ENCODE measurements at regions not wholly inside any gene's neighbourhood (a gene's known extent, or its start where the extent isn't known, plus 50 kb on each side); places are given as distances from the start of the nearest gene placed in this dataset.

GRCh38 chr2:59322005-59322404, 1080.9 kb upstream of the FANCL start:
- Mint-ChIP-seq H3K4me1 (no peaks in the 10 kb centered on the region), H3K9me3 (peaks cover 5% of the 10 kb centered on the region)

GRCh38 chr2:59314031-59314766, 1073.1 kb upstream of the FANCL start:
- H3K27ac Mint-ChIP-seq (ENCODE audit: low read depth), result no peak overlapping the region
- H3K9me3 Mint-ChIP-seq, result peaks cover 11% of the 10 kb centered on the region
- no peaks in the 10 kb centered on the region for H3K4me1 Mint-ChIP-seq
- peaks cover 2% of the 10 kb centered on the region for H3K36me3 Mint-ChIP-seq (ENCODE audit: insufficient read depth)
- no peak overlapping the region for H3K4me3 Mint-ChIP-seq
- no peak for ATAC-seq (replicated peaks; ENCODE audit: extremely low read depth, poor library complexity, severe bottlenecking)
- no peaks in the 10 kb centered on the region for H3K27me3 Mint-ChIP-seq
- no peak for DNase-seq (ENCODE audit: low spot score in 2 of 2)

More at GRCh38 chr2:59322005-59322404, 1080.9 kb upstream of the FANCL start:
- H3K27ac Mint-ChIP-seq (ENCODE audit: low read depth), result no peak overlapping the region
- H3K4me3 Mint-ChIP-seq, result no peak overlapping the region
- no peak for DNase-seq (ENCODE audit: low spot score in 2 of 2)
- no peak for ATAC-seq (replicated peaks; ENCODE audit: extremely low read depth, poor library complexity, severe bottlenecking)
- H3K36me3 Mint-ChIP-seq (ENCODE audit: insufficient read depth), result peaks cover 2% of the 10 kb centered on the region
- no peaks in the 10 kb centered on the region for H3K27me3 Mint-ChIP-seq

DNA sequence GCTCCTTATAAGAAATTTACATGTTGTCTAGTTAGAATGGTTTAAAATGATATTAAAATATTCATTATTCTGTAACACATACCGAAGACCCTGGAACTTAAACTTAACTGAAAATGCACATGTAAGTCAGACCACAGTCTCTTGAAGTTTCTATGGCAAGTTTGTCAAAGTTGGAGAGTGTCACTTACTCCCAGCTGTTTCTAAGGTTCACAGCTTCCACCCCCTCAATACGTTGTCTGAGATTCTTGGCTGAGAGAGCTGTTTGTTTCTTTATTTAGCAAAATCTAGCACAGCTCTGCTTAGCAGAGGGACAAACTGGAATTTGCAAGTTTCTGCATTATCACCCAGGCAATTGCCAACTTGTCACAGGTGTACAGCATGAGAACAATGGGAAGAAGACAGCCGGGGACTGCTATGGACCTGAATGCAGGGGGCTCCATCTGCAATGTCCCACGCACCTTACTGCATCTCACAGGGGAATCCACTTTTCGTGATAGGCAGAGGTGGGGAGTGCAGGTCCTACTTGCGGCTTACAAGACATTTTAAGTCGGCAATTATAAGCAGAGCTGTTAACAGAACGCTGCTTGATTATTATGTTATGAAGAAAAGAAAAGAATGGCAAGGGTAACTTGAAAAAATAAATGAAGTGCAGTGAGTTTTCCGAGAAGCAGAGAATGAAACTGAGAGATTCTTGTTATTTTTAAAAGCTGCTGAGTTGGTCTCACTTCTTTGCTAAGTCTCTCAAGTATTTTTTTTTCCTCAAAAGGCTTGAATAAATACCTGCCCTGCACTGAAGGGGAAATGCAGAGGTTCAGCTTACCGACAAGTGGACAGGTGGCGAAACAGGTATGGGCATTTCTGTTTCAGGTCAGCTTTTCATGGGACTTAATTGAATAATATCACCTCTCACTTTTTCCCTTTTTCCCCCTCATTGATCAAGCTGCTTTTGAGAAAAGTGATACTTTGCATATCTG, 1072.1 kb upstream of the FANCL start:
- no peak for ATAC-seq (replicated peaks; ENCODE audit: extremely low read depth, poor library complexity, severe bottlenecking)
- Mint-ChIP-seq H3K27ac (ENCODE audit: low read depth) (no peak overlapping the region), H3K4me1 (no peaks in the 10 kb centered on the region), H3K4me3 (no peak overlapping the region), H3K36me3 (ENCODE audit: insufficient read depth) (peaks cover 2% of the 10 kb centered on the region), H3K27me3 (no peaks in the 10 kb centered on the region), H3K9me3 (peaks cover 9% of the 10 kb centered on the region)
- no peak for DNase-seq (ENCODE audit: low spot score in 2 of 2)

GRCh38 chr2:59312029-59312428, 1070.9 kb upstream of the FANCL start:
- no peak for ATAC-seq (replicated peaks; ENCODE audit: extremely low read depth, poor library complexity, severe bottlenecking)
- no peaks in the 10 kb centered on the region for H3K4me1 Mint-ChIP-seq
- H3K4me3 Mint-ChIP-seq, result no peak overlapping the region
- H3K36me3 Mint-ChIP-seq (ENCODE audit: insufficient read depth), result no peaks in the 10 kb centered on the region
- H3K9me3 Mint-ChIP-seq, result peaks cover 6% of the 10 kb centered on the region
- DNase-seq (ENCODE audit: low spot score in 2 of 2), result no peak
- H3K27ac Mint-ChIP-seq (ENCODE audit: low read depth), result no peak overlapping the region
- no peaks in the 10 kb centered on the region for H3K27me3 Mint-ChIP-seq

- Mint-ChIP-seq H3K4me1 (no peaks in the 10 kb centered on the region), H3K36me3 (ENCODE audit: insufficient read depth) (no peaks in the 10 kb centered on the region), H3K27me3 (no peaks in the 10 kb centered on the region), H3K27ac (ENCODE audit: low read depth) (no peak overlapping the region), H3K9me3 (peaks cover 6% of the 10 kb centered on the region), H3K4me3 (no peak overlapping the region)
- no peak for ATAC-seq (replicated peaks; ENCODE audit: extremely low read depth, poor library complexity, severe bottlenecking)
- no peak for DNase-seq (ENCODE audit: low spot score in 2 of 2)
These were observed 1067.0 kb upstream of the FANCL start for GRCh38 chr2:59308108-59308507.

DNA sequence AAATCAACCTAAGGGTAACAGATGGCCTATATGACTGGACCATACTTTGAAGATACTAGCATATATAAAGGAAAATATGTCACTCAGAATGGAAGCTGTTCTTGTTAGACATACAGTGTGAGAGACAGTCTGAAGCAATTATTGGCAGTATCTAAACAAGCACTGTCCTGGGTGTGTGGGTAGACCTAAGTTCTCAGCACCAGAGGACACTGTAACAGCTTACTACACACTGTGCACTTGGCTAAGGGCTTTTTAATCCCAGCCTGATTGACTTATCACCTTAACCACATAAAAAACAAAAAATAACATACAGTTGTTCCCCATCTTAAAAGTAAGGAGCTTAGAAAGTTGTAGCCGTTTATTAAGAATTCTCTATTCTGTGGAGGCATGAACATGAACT, 1066.1 kb upstream of the FANCL start:
- no peak for DNase-seq (ENCODE audit: low spot score in 2 of 2)
- Mint-ChIP-seq H3K27ac (ENCODE audit: low read depth) (no peak overlapping the region), H3K4me3 (no peak overlapping the region), H3K36me3 (ENCODE audit: insufficient read depth) (no peaks in the 10 kb centered on the region), H3K27me3 (no peaks in the 10 kb centered on the region), H3K9me3 (peaks cover 6% of the 10 kb centered on the region), H3K4me1 (no peaks in the 10 kb centered on the region)
- ATAC-seq (replicated peaks; ENCODE audit: extremely low read depth, poor library complexity, severe bottlenecking), result no peak

DNA sequence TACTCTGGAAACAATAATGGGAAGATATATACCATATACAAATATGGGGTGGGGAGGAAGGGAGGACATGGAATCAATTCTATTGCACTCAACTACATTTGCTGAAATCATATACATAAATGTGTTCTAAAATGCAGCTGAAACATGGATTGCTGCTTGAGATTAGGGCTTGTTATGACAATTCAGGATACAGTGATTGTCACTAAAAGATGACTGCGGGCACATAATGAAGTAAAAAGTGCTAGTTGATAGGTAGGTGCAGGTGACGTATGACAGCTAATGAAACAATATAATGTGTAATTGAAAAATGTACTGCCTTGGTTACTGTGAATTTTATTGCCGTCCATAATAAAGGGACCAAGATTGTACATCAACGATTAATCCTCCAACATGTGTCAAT, 1062.1 kb upstream of the FANCL start:
- no peaks in the 10 kb centered on the region for H3K36me3 Mint-ChIP-seq (ENCODE audit: insufficient read depth)

DNA sequence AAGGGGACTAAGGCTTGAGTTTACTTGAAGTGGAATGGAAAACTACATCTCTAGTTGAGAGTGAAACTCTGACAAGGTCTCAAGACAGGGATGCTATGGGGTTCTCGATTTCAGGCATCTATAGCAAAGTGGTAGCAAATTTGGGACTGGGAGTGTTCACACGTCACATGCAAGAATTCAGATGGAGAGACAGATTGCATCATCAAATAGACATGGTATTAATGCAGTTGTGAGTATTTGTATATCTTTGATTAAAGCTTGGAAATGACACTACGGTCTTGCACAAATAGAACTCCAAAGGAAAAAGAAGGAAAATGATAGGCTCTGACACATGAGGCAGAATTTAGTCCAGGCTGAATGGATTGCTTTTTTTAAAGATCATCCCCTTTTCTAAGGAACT, 1061.6 kb upstream of the FANCL start:
- no peak overlapping the region for H3K4me3 Mint-ChIP-seq
- H3K9me3 Mint-ChIP-seq, result peaks cover 6% of the 10 kb centered on the region
- ATAC-seq (replicated peaks; ENCODE audit: extremely low read depth, poor library complexity, severe bottlenecking) (no peak), DNase-seq (ENCODE audit: low spot score in 2 of 2) (no peak)
- no peaks in the 10 kb centered on the region for H3K4me1 Mint-ChIP-seq
- H3K27ac Mint-ChIP-seq (ENCODE audit: low read depth), result no peak overlapping the region
- H3K27me3 Mint-ChIP-seq, result no peaks in the 10 kb centered on the region
- no peaks in the 10 kb centered on the region for H3K36me3 Mint-ChIP-seq (ENCODE audit: insufficient read depth)

More for the DNA sequence above, 1062.1 kb upstream of the FANCL start:
- H3K4me1 Mint-ChIP-seq, result no peaks in the 10 kb centered on the region
- peaks cover 6% of the 10 kb centered on the region for H3K9me3 Mint-ChIP-seq
- no peak overlapping the region for H3K27ac Mint-ChIP-seq (ENCODE audit: low read depth)
- H3K27me3 Mint-ChIP-seq, result no peaks in the 10 kb centered on the region
- ATAC-seq (replicated peaks; ENCODE audit: extremely low read depth, poor library complexity, severe bottlenecking), result no peak
- no peak for DNase-seq (ENCODE audit: low spot score in 2 of 2)
- H3K4me3 Mint-ChIP-seq, result no peak overlapping the region

- Mint-ChIP-seq H3K9me3 (peaks cover 4% of the 10 kb centered on the region), H3K27me3 (no peaks in the 10 kb centered on the region), H3K27ac (ENCODE audit: low read depth) (no peak overlapping the region), H3K4me1 (no peaks in the 10 kb centered on the region), H3K4me3 (no peak overlapping the region), H3K36me3 (ENCODE audit: insufficient read depth) (no peaks in the 10 kb centered on the region)
- no peak for ATAC-seq (replicated peaks; ENCODE audit: extremely low read depth, poor library complexity, severe bottlenecking)
- DNase-seq (ENCODE audit: low spot score in 2 of 2), result no peak
These were observed 1060.6 kb upstream of the FANCL start for GRCh38 chr2:59301466-59302402.

- Mint-ChIP-seq H3K27ac (ENCODE audit: low read depth) (no peak overlapping the region), H3K4me3 (no peak overlapping the region), H3K4me1 (no peaks in the 10 kb centered on the region), H3K27me3 (no peaks in the 10 kb centered on the region), H3K9me3 (no peaks in the 10 kb centered on the region), H3K36me3 (ENCODE audit: insufficient read depth) (no peaks in the 10 kb centered on the region)
- no peak for DNase-seq (ENCODE audit: low spot score in 2 of 2)
- no peak for ATAC-seq (replicated peaks; ENCODE audit: extremely low read depth, poor library complexity, severe bottlenecking)
These were observed 1056.7 kb upstream of the FANCL start for GRCh38 chr2:59297816-59298215.

- H3K9me3 Mint-ChIP-seq, result no peaks in the 10 kb centered on the region
- ATAC-seq (replicated peaks; ENCODE audit: extremely low read depth, poor library complexity, severe bottlenecking), result no peak
- no peaks in the 10 kb centered on the region for H3K27me3 Mint-ChIP-seq
- H3K4me3 Mint-ChIP-seq, result no peak overlapping the region
- H3K27ac Mint-ChIP-seq (ENCODE audit: low read depth), result no peak overlapping the region
- no peak for DNase-seq (ENCODE audit: low spot score in 2 of 2)
- no peaks in the 10 kb centered on the region for H3K4me1 Mint-ChIP-seq
- no peaks in the 10 kb centered on the region for H3K36me3 Mint-ChIP-seq (ENCODE audit: insufficient read depth)
These were observed 1055.2 kb upstream of the FANCL start for GRCh38 chr2:59296279-59296678.

DNA sequence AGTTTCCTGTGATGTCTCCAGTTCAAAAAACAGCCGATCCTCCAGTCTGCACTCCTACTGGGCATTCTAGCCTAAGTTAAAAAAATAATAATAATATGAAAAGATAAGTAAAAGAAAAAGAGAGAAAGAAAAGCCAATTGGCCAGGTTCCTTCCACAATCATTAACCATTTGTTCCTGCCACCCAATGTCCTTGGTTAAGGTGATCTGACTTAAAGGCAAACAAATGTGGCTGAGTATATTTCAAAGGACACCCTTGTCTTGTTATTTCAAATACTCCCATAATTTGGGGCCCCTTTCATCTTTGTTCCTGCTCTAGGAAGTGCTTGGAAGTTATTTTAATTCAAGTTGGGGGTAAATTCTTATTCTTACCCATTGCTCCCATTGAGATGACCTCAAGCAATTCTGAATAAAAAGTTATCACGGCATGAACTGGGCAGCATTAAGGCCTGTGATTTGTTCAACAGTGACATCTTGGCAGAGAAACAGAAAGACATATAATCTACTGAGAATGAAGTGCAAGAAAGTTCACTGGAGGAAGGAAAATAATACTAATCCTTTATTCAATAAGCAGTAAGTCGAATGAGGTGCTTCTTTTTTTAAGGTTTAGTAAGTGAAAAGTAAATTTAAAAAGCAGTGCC, 1054.5 kb upstream of the FANCL start:
- no peak for DNase-seq (ENCODE audit: low spot score in 2 of 2)
- Mint-ChIP-seq H3K27me3 (no peaks in the 10 kb centered on the region), H3K36me3 (ENCODE audit: insufficient read depth) (no peaks in the 10 kb centered on the region), H3K4me1 (no peaks in the 10 kb centered on the region), H3K4me3 (no peak overlapping the region), H3K9me3 (no peaks in the 10 kb centered on the region), H3K27ac (ENCODE audit: low read depth) (no peak overlapping the region)
- no peak for ATAC-seq (replicated peaks; ENCODE audit: extremely low read depth, poor library complexity, severe bottlenecking)
